ENCODE measurements at regions not wholly inside any gene's neighbourhood (a gene's known extent, or its start where the extent isn't known, plus 50 kb on each side); places are given as distances from the start of the nearest gene placed in this dataset.
A peak's percentile ranks its signal among the peaks of the same experiment; 100 is the strongest.
"Not testable (repeated sequence)": the region's sequence is repeated elsewhere in the genome, so short reads cannot be mapped to it uniquely, and the experiment has no call there.

DNA sequence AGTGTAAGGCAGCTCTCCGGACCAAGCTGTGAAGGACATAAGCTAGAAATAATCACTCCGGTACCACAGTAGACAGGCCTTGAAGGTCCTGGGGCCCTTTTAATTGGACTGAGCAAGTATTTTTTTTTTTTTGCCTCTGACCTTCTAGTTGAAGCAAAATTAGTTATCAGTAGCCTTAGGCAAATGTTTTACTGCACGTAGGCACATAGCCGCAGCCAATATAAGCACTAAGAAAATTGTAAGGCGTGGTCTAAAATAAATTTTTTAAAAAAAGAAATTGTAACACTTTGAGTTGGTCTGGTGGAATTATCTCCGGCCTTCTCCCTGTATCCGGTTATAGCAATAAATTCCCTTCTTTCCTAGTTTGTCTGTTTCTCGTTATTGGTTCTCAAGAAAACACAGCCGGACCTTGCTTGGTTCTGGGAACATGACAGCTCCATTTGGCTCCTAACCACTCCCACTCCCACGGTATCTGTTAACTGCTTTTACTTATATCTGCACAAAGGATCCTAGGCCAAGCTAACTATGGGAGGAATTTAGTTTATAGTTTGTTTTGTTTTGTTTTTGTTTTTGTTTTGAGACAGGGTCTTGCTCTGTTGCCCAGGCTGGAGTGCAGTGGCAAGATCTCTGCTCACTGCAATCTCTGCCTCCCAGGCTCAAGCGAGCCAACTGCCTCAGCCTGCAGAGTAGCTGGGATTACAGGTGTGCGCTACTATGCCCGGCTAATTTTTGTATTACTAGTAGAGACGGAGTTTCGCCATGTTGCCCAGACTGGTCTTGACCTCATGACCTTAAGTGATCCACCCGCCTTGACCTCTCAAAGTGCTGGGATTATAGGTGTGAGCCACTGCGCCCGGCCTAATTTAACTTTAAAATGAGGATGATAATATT lies 124.4 kb upstream of the KIF5B start:
- DNase-seq (no peak), ATAC-seq (no peak)
- no peak overlapping the region for H3K4me3 ChIP-seq
- intact Hi-C loops (cut with DNase I), result no loop called here
- no peaks in the 10 kb centered on the region for H3K36me3 ChIP-seq
- H3K9me3 ChIP-seq, result no peaks in the 10 kb centered on the region
- no peaks in the 10 kb centered on the region for H3K27me3 ChIP-seq
- no peaks in the 10 kb centered on the region for H3K4me1 ChIP-seq
- no peak overlapping the region for H3K27ac ChIP-seq
- TF ChIP-seq, protein P1, sequence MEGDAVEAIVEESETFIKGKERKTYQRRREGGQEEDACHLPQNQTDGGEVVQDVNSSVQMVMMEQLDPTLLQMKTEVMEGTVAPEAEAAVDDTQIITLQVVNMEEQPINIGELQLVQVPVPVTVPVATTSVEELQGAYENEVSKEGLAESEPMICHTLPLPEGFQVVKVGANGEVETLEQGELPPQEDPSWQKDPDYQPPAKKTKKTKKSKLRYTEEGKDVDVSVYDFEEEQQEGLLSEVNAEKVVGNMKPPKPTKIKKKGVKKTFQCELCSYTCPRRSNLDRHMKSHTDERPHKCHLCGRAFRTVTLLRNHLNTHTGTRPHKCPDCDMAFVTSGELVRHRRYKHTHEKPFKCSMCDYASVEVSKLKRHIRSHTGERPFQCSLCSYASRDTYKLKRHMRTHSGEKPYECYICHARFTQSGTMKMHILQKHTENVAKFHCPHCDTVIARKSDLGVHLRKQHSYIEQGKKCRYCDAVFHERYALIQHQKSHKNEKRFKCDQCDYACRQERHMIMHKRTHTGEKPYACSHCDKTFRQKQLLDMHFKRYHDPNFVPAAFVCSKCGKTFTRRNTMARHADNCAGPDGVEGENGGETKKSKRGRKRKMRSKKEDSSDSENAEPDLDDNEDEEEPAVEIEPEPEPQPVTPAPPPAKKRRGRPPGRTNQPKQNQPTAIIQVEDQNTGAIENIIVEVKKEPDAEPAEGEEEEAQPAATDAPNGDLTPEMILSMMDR (IDR thresholded peaks at IDR 0.05), result no peak

- H3K27ac ChIP-seq, result no peak overlapping the region
- no peaks in the 10 kb centered on the region for H3K36me3 ChIP-seq
- TF ChIP-seq, protein P1 (IDR thresholded peaks at IDR 0.05), result no peak
- no peaks in the 10 kb centered on the region for H3K9me3 ChIP-seq
- no peak for ATAC-seq
- no peaks in the 10 kb centered on the region for H3K4me1 ChIP-seq
- intact Hi-C loops (cut with DNase I), result no loop called here
- H3K27me3 ChIP-seq, result no peaks in the 10 kb centered on the region
- no peak overlapping the region for H3K4me3 ChIP-seq
- no peak for DNase-seq
Measured at GRCh38 chr10:32179836-32180235, 123.6 kb upstream of the KIF5B start.

GRCh38 chr10:32177594-32177993 lies 121.4 kb upstream of the KIF5B start:
- H3K27ac ChIP-seq; H3K36me3 ChIP-seq; H3K9me3 ChIP-seq; ATAC-seq; H3K27me3 ChIP-seq; DNase-seq; intact Hi-C loops (cut with DNase I); H3K4me1 ChIP-seq; H3K4me3 ChIP-seq: not testable (repeated sequence)

- ATAC-seq, result peak; percentile 79
- no peaks in the 10 kb centered on the region for H3K36me3 ChIP-seq
- H3K4me3 ChIP-seq, result no peak overlapping the region
- no peaks in the 10 kb centered on the region for H3K9me3 ChIP-seq
- no peak overlapping the region for H3K27ac ChIP-seq
- DNase-seq, result peak in 1 of 4 donors; percentile 45
- H3K27me3 ChIP-seq, result no peaks in the 10 kb centered on the region
- TF ChIP-seq, protein P1 (IDR thresholded peaks at IDR 0.05), result no peak
- H3K4me1 ChIP-seq, result no peaks in the 10 kb centered on the region
- intact Hi-C loops (cut with DNase I), result no loop called here
Measured at GRCh38 chr10:32175629-32176028, 119.4 kb upstream of the KIF5B start.

DNA sequence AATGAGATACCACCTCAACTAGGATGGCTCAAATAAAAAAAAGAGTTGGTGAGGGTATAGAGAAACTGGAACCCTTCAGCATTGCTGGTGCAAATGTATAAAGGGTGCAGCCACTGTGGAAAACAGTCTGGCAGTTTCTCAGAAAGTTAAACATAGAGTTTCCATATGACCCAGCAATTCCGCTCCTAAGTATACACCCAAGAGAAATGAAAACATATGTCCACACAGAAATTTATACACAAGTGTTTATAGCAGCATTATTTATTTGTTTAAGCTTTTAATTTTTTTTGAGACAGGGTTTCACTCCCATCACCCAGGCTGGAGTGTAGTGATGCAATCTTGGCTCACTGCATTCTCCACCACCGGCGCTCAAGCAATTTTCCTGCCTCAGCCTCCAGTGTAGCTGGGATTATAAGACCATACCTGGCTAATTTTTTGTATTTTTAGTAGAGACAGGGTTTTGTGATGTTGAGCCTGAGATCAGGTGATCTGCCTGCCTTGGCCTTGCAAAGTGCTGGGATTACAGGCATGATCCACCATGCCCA lies 118.2 kb upstream of the KIF5B start:
- Histone ChIP-seq H3K36me3 (no peaks in the 10 kb centered on the region), H3K4me3 (no peak overlapping the region), H3K4me1 (no peaks in the 10 kb centered on the region), H3K27ac (no peak overlapping the region), H3K27me3 (no peaks in the 10 kb centered on the region), H3K9me3 (no peaks in the 10 kb centered on the region)
- no peak for DNase-seq
- TF ChIP-seq, protein P1 (IDR thresholded peaks at IDR 0.05), result no peak
- intact Hi-C loops (cut with DNase I), result no loop called here
- ATAC-seq, result peak; percentile 51

Data from left lung (tissue), 4 donors.